Dermis microvascular lymphatic vessel endothelial cell (primary cell): ENCODE measurements at regions not wholly inside any gene's neighbourhood (a gene's known extent, or its start where the extent isn't known, plus 50 kb on each side); places are given as distances from the start of the nearest gene placed in this dataset.

ENCODE experiments used
- DNase-seq, 2 donors: peaks; one replicate each; pipeline versions ENCODE4 v3.0.0 to v3.0.0-alpha.2; 2010; ENCODE audit warnings: low read depth in 2 of 2

DNA sequence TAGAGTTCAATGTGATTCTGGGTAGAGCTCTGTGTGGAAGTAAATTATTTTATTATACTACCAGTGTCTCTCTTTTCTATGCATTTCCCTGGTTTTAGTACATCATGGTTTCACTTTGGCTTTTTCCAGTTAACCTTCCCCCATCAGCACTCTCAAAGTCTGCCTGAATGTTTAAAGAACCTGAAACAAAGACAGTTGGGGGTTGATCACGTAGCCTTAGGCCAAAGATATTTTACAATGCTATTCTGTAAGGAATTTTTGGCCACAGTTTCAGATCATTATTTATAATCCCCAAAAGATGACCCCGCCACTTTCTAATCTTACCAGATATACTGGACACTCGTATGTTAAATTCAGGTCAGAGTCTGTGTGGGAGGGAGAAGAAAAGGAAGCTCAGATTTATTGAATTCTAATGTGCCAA, 156.3 kb upstream of the TMC3 start:
- DNase-seq: no peak

DNA sequence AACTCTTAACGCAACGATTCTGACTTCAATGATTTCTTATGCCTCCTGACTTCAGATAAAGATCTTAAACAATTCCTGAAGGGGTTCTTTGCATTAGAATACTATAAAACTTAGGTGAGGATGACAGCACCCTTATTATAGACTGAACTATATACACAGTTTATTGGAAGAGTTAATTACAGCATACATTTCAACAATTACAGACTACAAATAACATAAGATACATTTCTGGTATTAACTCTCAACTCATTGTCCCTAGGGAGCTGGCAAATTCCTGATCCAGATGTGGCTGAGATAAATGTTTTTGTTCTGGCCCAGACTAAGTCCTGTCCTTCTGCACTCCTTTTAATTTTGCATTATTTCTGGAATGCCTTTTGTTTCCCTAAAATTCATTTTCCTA, 155.5 kb upstream of the TMC3 start:
- no peak for DNase-seq

DNA sequence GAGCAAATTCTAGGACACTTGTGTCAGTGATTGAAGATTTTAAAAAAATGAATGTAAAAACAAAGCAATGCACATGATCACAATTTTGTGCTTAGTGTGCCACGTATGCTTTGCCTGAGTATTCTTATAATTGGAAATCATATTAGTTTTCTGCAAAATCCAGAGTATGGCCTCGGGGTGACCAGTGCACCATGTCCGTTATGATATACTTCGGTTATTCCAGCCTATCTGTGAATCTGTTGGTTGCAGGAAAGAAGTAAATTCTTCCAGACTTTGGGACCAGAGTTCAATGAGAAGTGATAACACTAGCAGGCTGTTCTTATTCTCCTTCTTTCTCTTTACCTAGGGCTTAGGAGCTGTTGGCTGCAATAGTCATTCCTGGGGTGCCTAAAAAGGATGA, 152.0 kb upstream of the TMC3 start:
- DNase-seq: no peak

- no peak for DNase-seq
These were observed 150.5 kb upstream of the TMC3 start for GRCh38 chr15:81524496-81524895.

DNA sequence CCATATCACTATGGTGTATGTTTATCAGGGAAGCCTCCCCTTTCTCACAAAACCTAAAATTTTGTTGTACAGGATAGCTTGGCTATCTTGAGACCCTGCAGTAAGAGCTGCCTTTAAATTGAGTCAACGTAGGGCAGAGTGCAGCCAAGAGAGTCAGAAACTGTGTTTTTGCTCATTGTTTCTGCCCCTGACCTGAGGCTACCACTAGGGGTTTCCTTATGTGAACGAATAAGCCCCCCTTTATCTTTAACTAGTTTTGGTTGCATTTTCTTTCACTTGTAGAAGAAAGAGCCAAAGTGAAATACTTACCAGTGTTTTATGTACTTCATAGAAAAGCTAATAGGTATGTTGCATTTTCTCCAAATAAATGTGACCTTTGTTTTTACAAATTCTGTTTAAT, 149.9 kb upstream of the TMC3 start:
- DNase-seq: no peak

- DNase-seq: no peak
These were observed 146.5 kb upstream of the TMC3 start for GRCh38 chr15:81520480-81520879.

GRCh38 chr15:81516461-81516860, 142.4 kb upstream of the TMC3 start:
- DNase-seq: peak; percentile 48 to 83

- peak in 1 of 2 donors; percentile 12 for DNase-seq
These were observed 142.0 kb upstream of the TMC3 start for GRCh38 chr15:81516012-81516411.

DNA sequence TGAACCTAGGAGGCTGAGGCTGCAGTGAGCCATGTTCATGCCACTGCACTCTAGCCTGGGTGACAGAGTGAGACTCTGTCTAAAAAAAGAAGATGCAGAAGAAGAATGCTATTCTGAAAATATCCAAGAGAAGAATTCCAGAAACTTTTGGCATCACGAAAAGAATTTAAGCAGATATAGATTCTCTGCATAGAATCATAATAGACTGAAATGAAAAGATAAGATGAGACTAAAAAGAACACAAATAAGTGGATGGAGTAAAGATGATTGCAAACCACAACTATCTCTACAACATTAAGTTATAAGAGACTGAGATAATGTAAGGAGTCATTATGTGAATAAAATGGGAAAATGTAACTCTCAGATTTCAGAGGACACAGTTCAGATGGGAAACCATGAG, 140.7 kb upstream of the TMC3 start:
- no peak for DNase-seq

GRCh38 chr15:81511138-81511537, 137.1 kb upstream of the TMC3 start:
- peak in 1 of 2 donors; percentile 34 for DNase-seq

GRCh38 chr15:81507831-81508230, 133.8 kb upstream of the TMC3 start:
- DNase-seq: no peak

- no peak for DNase-seq
These were observed 132.9 kb upstream of the TMC3 start for GRCh38 chr15:81506936-81507335.

GRCh38 chr15:81506071-81506470, 132.1 kb upstream of the TMC3 start:
- DNase-seq: no peak

- peak in 1 of 2 donors; percentile 93 for DNase-seq
These were observed 130.3 kb upstream of the TMC3 start for GRCh38 chr15:81504170-81504905.

DNA sequence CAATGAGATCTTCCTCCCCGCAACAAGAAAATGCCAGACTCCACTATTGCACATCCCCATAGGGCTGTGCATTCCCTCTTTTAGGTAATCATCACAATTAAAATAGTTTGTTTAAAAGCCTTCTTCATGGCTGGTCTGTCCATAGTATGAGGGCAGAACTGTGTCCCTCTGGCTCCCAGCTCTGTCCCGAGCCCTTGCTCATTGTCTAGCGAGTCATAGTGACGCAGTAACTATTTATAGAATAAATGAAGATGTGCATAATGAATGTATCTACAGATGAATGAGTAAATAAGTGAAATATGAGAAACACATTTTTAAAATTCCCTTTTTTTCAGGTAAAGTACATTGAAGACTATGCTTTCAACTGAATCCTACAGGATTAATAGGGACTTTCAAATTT, 128.4 kb upstream of the TMC3 start:
- no peak for DNase-seq

DNA sequence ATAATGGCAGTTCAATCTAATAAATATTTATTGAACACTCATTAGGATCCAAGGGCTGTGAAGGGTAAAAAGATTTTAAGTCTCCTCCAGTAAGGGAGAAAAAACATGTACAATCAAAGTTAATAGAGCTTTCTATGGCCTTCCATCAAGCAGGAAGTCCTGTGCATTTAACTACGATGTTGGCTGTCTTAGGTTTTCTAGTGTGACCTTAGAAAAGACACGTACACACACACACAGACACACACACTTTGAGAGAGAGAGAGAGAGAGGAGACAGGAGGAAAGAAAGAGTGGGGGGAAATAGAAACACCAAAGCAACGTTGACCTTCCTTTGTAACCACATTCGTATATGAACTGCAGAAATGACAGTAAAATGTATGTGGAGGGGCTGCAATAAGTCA, 126.1 kb upstream of the TMC3 start:
- DNase-seq: no peak

DNA sequence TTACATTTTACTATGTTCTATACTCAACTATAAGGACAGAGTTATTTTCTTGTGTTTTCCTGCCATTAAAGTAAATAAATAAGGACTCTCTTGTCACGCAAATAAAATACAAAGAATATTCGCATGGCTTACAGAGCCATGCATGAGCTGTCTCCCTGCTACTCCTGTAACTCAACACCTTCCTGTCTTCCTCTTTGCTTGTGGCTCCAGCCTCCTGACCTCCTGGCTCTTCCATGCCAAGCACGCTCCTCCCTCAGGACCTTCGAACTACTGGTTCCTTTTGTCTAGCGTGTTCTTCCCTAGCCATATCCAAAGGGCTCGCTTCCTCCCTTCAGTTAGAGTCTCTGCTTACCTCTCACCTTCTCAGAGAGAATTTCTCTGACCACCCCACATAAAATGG, 124.3 kb upstream of the TMC3 start:
- DNase-seq: no peak

- no peak for DNase-seq
These were observed 123.2 kb upstream of the TMC3 start for GRCh38 chr15:81497238-81497637.

GRCh38 chr15:81495780-81496467, 121.9 kb upstream of the TMC3 start:
- DNase-seq: no peak

DNA sequence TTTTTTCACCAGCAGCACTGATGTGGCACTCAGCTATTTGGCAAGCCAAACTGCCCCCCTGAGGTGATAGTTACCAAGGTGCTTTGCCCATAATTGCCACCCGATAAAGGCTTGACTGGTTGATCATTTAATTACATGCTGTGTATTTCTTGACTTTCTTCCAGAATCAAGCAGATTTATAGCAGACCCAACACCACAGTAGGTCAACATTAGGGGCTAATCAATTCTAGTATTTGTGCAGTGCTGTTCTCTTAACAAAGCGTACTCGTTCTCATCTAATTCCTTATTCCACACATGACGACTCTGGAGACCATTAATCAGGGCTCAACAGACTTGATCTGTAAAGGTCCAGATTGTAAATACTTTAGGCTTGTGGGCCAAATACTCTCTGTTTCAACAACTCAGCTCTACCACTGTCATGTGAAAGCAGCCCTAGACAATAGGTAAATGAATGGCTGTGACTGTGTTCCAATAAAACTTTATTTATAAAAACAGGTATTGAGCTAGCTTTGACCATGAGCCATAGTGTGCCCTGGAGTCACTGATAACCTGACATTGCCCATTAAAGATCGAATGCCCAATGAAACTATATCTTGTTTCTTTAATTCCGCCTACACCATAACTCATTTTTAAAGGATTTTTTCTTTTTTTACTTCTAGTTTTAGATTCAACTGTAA, 119.1 kb upstream of the TMC3 start:
- DNase-seq: no peak

GRCh38 chr15:81492331-81492968, 118.4 kb upstream of the TMC3 start:
- DNase-seq: peak; percentile 75 to 77

- DNase-seq: no peak
These were observed 117.5 kb upstream of the TMC3 start for GRCh38 chr15:81491414-81492096.
